ENCODE measurements at regions not wholly inside any gene's neighbourhood (a gene's known extent, or its start where the extent isn't known, plus 50 kb on each side); places are given as distances from the start of the nearest gene placed in this dataset.

DNA sequence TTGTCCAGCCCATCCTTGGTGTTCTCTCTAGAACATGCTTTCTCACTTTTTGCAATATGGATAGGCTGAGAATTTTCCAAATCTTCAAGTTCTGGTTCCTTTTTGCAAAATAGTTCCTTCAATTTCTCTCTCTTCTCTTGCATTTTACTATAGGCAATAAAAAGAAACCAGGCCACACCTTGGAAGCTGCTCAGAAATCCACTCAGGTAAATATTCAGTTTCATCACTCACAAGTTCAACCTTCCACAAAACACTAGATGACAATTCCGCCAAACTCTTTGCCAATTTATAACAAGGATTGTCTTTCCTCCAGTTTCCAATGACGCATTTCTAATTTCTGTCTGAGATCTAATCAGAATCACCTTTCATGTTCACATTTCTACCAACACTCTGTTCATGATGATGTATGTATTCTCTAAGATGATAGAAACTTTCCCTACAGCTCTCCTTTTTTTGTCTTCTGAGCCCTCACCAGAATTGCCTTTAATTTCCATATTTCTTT, 204.2 kb upstream of the PIK3R1 start:
- Mint-ChIP-seq H3K9me3 (peaks cover 12% of the 10 kb centered on the region; the same call in 1 of the 2 replicates), H3K4me1 (no peaks in the 10 kb centered on the region), H3K4me3 (no peak overlapping the region), H3K27ac (no peak overlapping the region), H3K27me3 (ENCODE audit: low read depth) (no peaks in the 10 kb centered on the region), H3K36me3 (no peaks in the 10 kb centered on the region)
- ChIA-PET POLR2A (no interaction called here), CTCF (no interaction called here)
- no peak for ATAC-seq
- TF ChIP-seq NR2C2 (CRISPR knock-in tag; IDR thresholded peaks at IDR 0.05): no peak
- TF ChIP-seq GTF2I (CRISPR knock-in tag; conservative IDR thresholded peaks at IDR 0.05): no peak
- no peak for TF ChIP-seq MYBL2 (CRISPR knock-in tag; IDR thresholded peaks at IDR 0.05)
- TF ChIP-seq, protein P1, sequence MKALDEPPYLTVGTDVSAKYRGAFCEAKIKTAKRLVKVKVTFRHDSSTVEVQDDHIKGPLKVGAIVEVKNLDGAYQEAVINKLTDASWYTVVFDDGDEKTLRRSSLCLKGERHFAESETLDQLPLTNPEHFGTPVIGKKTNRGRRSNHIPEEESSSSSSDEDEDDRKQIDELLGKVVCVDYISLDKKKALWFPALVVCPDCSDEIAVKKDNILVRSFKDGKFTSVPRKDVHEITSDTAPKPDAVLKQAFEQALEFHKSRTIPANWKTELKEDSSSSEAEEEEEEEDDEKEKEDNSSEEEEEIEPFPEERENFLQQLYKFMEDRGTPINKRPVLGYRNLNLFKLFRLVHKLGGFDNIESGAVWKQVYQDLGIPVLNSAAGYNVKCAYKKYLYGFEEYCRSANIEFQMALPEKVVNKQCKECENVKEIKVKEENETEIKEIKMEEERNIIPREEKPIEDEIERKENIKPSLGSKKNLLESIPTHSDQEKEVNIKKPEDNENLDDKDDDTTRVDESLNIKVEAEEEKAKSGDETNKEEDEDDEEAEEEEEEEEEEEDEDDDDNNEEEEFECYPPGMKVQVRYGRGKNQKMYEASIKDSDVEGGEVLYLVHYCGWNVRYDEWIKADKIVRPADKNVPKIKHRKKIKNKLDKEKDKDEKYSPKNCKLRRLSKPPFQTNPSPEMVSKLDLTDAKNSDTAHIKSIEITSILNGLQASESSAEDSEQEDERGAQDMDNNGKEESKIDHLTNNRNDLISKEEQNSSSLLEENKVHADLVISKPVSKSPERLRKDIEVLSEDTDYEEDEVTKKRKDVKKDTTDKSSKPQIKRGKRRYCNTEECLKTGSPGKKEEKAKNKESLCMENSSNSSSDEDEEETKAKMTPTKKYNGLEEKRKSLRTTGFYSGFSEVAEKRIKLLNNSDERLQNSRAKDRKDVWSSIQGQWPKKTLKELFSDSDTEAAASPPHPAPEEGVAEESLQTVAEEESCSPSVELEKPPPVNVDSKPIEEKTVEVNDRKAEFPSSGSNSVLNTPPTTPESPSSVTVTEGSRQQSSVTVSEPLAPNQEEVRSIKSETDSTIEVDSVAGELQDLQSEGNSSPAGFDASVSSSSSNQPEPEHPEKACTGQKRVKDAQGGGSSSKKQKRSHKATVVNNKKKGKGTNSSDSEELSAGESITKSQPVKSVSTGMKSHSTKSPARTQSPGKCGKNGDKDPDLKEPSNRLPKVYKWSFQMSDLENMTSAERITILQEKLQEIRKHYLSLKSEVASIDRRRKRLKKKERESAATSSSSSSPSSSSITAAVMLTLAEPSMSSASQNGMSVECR (CRISPR knock-in tag; IDR thresholded peaks at IDR 0.05; ENCODE audit: borderline replicate concordance): no peak
- TF ChIP-seq, protein P2, sequence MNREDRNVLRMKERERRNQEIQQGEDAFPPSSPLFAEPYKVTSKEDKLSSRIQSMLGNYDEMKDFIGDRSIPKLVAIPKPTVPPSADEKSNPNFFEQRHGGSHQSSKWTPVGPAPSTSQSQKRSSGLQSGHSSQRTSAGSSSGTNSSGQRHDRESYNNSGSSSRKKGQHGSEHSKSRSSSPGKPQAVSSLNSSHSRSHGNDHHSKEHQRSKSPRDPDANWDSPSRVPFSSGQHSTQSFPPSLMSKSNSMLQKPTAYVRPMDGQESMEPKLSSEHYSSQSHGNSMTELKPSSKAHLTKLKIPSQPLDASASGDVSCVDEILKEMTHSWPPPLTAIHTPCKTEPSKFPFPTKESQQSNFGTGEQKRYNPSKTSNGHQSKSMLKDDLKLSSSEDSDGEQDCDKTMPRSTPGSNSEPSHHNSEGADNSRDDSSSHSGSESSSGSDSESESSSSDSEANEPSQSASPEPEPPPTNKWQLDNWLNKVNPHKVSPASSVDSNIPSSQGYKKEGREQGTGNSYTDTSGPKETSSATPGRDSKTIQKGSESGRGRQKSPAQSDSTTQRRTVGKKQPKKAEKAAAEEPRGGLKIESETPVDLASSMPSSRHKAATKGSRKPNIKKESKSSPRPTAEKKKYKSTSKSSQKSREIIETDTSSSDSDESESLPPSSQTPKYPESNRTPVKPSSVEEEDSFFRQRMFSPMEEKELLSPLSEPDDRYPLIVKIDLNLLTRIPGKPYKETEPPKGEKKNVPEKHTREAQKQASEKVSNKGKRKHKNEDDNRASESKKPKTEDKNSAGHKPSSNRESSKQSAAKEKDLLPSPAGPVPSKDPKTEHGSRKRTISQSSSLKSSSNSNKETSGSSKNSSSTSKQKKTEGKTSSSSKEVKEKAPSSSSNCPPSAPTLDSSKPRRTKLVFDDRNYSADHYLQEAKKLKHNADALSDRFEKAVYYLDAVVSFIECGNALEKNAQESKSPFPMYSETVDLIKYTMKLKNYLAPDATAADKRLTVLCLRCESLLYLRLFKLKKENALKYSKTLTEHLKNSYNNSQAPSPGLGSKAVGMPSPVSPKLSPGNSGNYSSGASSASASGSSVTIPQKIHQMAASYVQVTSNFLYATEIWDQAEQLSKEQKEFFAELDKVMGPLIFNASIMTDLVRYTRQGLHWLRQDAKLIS (CRISPR knock-in tag; IDR thresholded peaks at IDR 0.05; ENCODE audit: borderline replicate concordance): no peak
- TF ChIP-seq, protein P3, sequence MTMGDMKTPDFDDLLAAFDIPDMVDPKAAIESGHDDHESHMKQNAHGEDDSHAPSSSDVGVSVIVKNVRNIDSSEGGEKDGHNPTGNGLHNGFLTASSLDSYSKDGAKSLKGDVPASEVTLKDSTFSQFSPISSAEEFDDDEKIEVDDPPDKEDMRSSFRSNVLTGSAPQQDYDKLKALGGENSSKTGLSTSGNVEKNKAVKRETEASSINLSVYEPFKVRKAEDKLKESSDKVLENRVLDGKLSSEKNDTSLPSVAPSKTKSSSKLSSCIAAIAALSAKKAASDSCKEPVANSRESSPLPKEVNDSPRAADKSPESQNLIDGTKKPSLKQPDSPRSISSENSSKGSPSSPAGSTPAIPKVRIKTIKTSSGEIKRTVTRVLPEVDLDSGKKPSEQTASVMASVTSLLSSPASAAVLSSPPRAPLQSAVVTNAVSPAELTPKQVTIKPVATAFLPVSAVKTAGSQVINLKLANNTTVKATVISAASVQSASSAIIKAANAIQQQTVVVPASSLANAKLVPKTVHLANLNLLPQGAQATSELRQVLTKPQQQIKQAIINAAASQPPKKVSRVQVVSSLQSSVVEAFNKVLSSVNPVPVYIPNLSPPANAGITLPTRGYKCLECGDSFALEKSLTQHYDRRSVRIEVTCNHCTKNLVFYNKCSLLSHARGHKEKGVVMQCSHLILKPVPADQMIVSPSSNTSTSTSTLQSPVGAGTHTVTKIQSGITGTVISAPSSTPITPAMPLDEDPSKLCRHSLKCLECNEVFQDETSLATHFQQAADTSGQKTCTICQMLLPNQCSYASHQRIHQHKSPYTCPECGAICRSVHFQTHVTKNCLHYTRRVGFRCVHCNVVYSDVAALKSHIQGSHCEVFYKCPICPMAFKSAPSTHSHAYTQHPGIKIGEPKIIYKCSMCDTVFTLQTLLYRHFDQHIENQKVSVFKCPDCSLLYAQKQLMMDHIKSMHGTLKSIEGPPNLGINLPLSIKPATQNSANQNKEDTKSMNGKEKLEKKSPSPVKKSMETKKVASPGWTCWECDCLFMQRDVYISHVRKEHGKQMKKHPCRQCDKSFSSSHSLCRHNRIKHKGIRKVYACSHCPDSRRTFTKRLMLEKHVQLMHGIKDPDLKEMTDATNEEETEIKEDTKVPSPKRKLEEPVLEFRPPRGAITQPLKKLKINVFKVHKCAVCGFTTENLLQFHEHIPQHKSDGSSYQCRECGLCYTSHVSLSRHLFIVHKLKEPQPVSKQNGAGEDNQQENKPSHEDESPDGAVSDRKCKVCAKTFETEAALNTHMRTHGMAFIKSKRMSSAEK (CRISPR knock-in tag; IDR thresholded peaks at IDR 0.05; ENCODE audit: borderline replicate concordance): no peak
- TF ChIP-seq, protein P4, sequence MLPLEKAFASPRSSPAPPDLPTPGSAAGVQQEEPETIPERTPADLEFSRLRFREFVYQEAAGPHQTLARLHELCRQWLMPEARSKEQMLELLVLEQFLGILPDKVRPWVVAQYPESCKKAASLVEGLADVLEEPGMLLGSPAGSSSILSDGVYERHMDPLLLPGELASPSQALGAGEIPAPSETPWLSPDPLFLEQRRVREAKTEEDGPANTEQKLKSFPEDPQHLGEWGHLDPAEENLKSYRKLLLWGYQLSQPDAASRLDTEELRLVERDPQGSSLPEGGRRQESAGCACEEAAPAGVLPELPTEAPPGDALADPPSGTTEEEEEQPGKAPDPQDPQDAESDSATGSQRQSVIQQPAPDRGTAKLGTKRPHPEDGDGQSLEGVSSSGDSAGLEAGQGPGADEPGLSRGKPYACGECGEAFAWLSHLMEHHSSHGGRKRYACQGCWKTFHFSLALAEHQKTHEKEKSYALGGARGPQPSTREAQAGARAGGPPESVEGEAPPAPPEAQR (CRISPR knock-in tag; IDR thresholded peaks at IDR 0.05): no peak
- TF ChIP-seq, protein P5, sequence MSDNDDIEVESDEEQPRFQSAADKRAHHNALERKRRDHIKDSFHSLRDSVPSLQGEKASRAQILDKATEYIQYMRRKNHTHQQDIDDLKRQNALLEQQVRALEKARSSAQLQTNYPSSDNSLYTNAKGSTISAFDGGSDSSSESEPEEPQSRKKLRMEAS (CRISPR knock-in tag; IDR thresholded peaks at IDR 0.05): no peak
- TF ChIP-seq FOXP1 (CRISPR knock-in tag; IDR thresholded peaks at IDR 0.05; ENCODE audit: borderline replicate concordance): no peak
- TF ChIP-seq JAZF1 (CRISPR knock-in tag; IDR thresholded peaks at IDR 0.05): no peak
- no peak for DNase-seq (ENCODE audit: low spot score)

DNA sequence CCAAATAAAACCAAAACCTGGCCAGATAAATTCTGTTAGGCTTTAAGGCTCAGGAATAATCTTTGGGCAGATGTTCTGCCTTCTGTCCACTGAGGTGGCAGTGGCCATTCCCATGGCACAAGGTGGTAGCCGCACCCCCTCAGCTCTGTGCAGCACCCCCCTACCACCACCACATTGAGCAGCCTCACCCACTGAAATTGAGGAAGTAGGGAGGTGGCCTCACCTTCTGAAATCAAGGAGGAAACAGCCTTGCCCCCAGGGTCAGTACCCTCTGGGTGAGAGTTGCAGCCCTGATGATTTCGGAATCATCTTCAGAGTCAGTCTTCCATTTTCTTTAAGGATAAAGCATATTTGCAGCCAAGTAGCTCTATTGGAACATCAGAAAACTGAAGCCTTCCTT, 204.8 kb upstream of the PIK3R1 start:
- DNase-seq (ENCODE audit: low spot score) (no peak), ATAC-seq (no peak)
- Mint-ChIP-seq H3K27me3 (ENCODE audit: low read depth) (no peaks in the 10 kb centered on the region), H3K9me3 (peaks cover 12% of the 10 kb centered on the region; the same call in 1 of the 2 replicates), H3K36me3 (no peaks in the 10 kb centered on the region), H3K27ac (no peak overlapping the region), H3K4me1 (no peaks in the 10 kb centered on the region), H3K4me3 (no peak overlapping the region)
- CTCF ChIA-PET: no interaction called here
- POLR2A ChIA-PET: no interaction called here
- no peak for TF ChIP-seq ESRRA (CRISPR knock-in tag; IDR thresholded peaks at IDR 0.05; ENCODE audit: borderline replicate concordance)
- TF ChIP-seq, protein P6, sequence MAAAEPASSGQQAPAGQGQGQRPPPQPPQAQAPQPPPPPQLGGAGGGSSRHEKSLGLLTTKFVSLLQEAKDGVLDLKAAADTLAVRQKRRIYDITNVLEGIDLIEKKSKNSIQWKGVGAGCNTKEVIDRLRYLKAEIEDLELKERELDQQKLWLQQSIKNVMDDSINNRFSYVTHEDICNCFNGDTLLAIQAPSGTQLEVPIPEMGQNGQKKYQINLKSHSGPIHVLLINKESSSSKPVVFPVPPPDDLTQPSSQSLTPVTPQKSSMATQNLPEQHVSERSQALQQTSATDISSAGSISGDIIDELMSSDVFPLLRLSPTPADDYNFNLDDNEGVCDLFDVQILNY (CRISPR knock-in tag; IDR thresholded peaks at IDR 0.05): no peak
- TF ChIP-seq, protein P1 (CRISPR knock-in tag; IDR thresholded peaks at IDR 0.05; ENCODE audit: borderline replicate concordance): no peak
- TF ChIP-seq FOXK1 (CRISPR knock-in tag; IDR thresholded peaks at IDR 0.05): no peak

Measured in WTC11 (cell line).